PFSK-1 (cell line): ENCODE measurements at regions not wholly inside any gene's neighbourhood (a gene's known extent, or its start where the extent isn't known, plus 50 kb on each side); places are given as distances from the start of the nearest gene placed in this dataset.

ENCODE experiments used
- FOXP2 ChIP-seq: optimal IDR thresholded peaks from 2 replicates; pipeline ENCODE3; 2011; ENCODE audit warnings: borderline replicate concordance, control low read depth, inconsistent platforms; ENCODE audit not compliant: insufficient read depth; ENCODE audit errors: extremely low read length, extremely low read depth
- POLR2AphosphoS5 ChIP-seq: IDR thresholded peaks from 2 replicates; pipeline ENCODE4 v1.6.1; 2012; ENCODE audit warnings: low read depth, mild to moderate bottlenecking, control low read depth, low read length, moderate library complexity
- SIN3A ChIP-seq: IDR thresholded peaks from 2 replicates; pipeline ENCODE4 v1.6.1; 2012; ENCODE audit warnings: mild to moderate bottlenecking, low read length, moderate library complexity, borderline replicate concordance; ENCODE audit not compliant: insufficient read depth
- TAF1 ChIP-seq: IDR thresholded peaks from 2 replicates; pipeline ENCODE4 v1.6.1; 2012; ENCODE audit warnings: low read length, control low read depth, borderline replicate concordance; ENCODE audit not compliant: insufficient read depth
- TF ChIP-seq, protein P1 (sequence below), 2 experiments: IDR thresholded peaks; 2 replicates each; pipeline versions ENCODE4 v1.6.1 to v1.8.0; 2011 to 2012; ENCODE audit warnings: low read depth in 2 of 2, low read length in 2 of 2, control low read depth in 1 of 2, inconsistent platforms in 1 of 2, mild to moderate bottlenecking in 1 of 2, moderate library complexity in 1 of 2; ENCODE audit not compliant: insufficient read depth in 1 of 2

DNA sequence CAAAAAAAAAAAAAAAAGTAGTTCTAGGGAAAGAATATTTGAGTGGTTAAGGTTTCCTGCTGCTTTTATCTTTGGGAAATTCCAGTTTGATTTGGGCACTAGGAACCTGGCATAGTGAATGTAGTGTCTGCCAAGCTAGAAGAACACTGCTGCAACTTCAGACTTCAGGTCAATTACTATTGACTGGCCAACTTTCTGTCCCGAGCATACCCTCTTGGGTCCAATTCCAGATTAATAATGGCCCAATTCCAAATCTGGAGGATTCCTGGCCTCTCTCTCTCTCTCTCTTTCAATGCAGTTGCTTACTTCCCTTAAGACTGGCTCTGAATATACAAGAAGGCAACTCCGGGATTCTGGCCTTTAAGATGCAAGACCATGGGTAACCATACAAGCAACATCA, 74.9 kb downstream of the ANKEF1 start:
- TF ChIP-seq TAF1, result no peak
- TF ChIP-seq SIN3A, result no peak
- no peak for TF ChIP-seq POLR2AphosphoS5
- TF ChIP-seq FOXP2, result no peak
- TF ChIP-seq, protein P1, sequence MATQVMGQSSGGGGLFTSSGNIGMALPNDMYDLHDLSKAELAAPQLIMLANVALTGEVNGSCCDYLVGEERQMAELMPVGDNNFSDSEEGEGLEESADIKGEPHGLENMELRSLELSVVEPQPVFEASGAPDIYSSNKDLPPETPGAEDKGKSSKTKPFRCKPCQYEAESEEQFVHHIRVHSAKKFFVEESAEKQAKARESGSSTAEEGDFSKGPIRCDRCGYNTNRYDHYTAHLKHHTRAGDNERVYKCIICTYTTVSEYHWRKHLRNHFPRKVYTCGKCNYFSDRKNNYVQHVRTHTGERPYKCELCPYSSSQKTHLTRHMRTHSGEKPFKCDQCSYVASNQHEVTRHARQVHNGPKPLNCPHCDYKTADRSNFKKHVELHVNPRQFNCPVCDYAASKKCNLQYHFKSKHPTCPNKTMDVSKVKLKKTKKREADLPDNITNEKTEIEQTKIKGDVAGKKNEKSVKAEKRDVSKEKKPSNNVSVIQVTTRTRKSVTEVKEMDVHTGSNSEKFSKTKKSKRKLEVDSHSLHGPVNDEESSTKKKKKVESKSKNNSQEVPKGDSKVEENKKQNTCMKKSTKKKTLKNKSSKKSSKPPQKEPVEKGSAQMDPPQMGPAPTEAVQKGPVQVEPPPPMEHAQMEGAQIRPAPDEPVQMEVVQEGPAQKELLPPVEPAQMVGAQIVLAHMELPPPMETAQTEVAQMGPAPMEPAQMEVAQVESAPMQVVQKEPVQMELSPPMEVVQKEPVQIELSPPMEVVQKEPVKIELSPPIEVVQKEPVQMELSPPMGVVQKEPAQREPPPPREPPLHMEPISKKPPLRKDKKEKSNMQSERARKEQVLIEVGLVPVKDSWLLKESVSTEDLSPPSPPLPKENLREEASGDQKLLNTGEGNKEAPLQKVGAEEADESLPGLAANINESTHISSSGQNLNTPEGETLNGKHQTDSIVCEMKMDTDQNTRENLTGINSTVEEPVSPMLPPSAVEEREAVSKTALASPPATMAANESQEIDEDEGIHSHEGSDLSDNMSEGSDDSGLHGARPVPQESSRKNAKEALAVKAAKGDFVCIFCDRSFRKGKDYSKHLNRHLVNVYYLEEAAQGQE (IDR thresholded peaks at IDR 0.05; ENCODE audit: insufficient read depth in 1 of 2, low read depth in 2 of 2, low read length in 2 of 2), result no peak

DNA sequence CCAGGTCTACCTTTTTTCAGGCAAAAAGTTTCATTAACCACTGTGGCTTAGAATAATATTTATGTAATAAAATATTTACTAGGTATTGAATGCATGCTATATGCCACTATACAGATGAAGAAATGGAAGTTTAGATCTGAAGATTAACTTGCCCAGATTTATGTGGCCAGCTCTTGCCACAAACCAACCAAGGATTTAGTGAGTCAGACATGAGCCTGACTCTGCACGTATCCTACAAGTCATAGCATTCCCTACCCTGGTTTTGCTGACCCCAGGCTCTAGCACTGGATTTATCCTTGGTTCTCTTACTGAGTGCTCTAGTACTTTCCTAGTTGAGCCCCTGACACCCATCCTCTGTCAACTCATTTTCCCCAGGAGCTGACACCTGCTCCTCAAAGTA, 75.4 kb downstream of the ANKEF1 start:
- TF ChIP-seq TAF1 (no peak), POLR2AphosphoS5 (no peak), FOXP2 (no peak), SIN3A (no peak)
- TF ChIP-seq, protein P1 (IDR thresholded peaks at IDR 0.05; ENCODE audit: insufficient read depth in 1 of 2, low read depth in 2 of 2, low read length in 2 of 2), result no peak

DNA sequence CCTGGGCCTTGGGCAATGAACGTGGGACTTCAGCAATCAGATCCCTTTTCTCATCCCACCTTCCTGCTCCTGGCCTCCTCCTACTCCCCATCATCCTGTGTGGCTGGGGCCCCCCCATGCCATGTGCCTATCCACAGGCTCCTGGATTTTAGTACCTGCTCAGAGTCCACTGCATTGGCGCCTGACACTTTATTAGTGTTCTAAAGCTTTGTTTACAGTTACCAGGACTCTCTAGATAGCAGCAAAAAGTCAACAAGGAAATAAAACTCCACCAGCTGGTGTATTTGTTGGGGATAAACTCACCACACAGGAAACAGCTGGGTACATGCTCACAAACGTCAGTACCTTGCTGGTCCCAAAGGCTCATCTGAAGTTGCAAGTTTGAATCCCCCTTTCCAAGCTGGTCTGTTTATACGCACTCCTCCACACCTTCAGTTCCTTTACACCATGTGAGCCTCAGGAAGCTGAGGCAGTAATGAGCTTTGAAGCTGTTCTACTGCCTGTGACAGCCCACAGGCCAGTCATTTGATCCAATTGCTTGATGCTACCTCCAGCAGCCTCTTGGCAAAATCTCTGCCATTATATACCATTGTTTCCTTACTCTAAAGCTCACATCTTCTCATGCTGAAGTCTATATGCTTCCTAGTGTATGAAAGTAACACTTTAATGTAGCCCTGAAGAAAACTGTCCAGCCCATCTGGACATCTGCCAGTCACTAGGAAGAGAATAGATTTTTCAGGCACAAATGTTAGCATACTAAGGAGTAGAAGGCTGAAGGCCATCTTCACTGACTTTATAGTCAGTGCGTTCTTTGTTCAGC, 76.6 kb downstream of the ANKEF1 start:
- TF ChIP-seq TAF1 (no peak), POLR2AphosphoS5 (no peak), FOXP2 (no peak), SIN3A (no peak)
- TF ChIP-seq, protein P1 (IDR thresholded peaks at IDR 0.05; ENCODE audit: insufficient read depth in 1 of 2, low read depth in 2 of 2, low read length in 2 of 2), result no peak

DNA sequence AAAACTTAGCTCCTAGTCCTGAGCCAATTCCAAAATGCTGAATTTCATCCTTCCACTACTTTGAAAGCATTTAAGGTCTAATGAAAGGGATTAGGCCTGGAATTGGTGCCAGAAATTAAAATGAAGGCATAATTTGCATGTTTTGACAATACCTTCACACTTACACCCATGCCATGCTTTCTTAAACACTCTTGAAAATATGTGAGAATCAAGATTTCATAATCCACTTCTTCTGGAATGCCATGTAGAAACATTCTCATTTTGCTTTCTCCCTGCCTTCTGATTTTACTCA, 77.1 kb downstream of the ANKEF1 start:
- TF ChIP-seq TAF1 (no peak), POLR2AphosphoS5 (no peak), FOXP2 (no peak), SIN3A (no peak)
- TF ChIP-seq, protein P1 (IDR thresholded peaks at IDR 0.05; ENCODE audit: insufficient read depth in 1 of 2, low read depth in 2 of 2, low read length in 2 of 2), result no peak

DNA sequence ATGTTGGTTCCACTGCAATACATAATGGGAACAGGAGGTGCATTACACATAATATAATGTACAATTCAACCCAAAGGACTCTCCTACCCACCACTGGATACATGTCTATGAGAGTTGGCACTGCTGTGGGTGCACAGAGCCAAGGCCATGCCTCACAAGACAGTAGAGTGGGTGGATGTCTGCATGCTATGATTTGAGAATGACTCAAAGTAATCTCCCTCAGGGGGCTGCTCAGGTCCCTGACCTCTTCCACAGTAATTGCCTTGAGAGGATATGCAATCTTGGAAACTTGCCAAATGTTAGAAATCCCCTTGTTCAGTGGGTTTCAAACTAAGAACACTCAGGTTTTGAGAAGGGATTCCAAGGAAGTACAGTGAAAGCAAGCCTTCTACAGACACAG, 79.0 kb downstream of the ANKEF1 start:
- no peak for TF ChIP-seq POLR2AphosphoS5
- TF ChIP-seq, protein P1 (IDR thresholded peaks at IDR 0.05; ENCODE audit: insufficient read depth in 1 of 2, low read depth in 2 of 2, low read length in 2 of 2), result no peak
- no peak for TF ChIP-seq FOXP2
- TF ChIP-seq SIN3A, result no peak
- no peak for TF ChIP-seq TAF1
